H1 (cell line): ENCODE measurements at regions not wholly inside any gene's neighbourhood (a gene's known extent, or its start where the extent isn't known, plus 50 kb on each side); places are given as distances from the start of the nearest gene placed in this dataset.

Source experiments
- CTCF ChIA-PET: fragments of 300-600 bp; sonication (Branson Sonifier 250); formaldehyde crosslinking; loops from one replicate; lab custom pipeline; 2021; ENCODE audit not compliant: partially characterized antibody; lab: Charles Lee
- POLR2A ChIA-PET: fragments of 300-600 bp; sonication (Branson Sonifier 250); formaldehyde crosslinking; loops from one replicate; lab custom pipeline; 2021; ENCODE audit warnings: inconsistent platforms; ENCODE audit not compliant: partially characterized antibody; lab: Charles Lee
- DNase-seq, 2 experiments: peaks; one replicate each; pipeline versions ENCODE4 v3.0.0 to v3.0.0-alpha.2; 2010 to 2022; ENCODE audit warnings: low spot score in 2 of 2, low read depth in 1 of 2, mixed read lengths in 1 of 2
- FAIRE-seq: peaks from 2 replicates; lab custom pipeline; 2011; peaks lifted over from hg19 to GRCh38; lab: Jason Lieb, UNC
- H2AFZ ChIP-seq: 2 replicates; pipeline ENCODE4 v1.8.1; 2012; ENCODE audit warnings: low read length, inconsistent platforms
- H2AK5ac ChIP-seq: 2 replicates; pipeline ENCODE4 v1.6.1; 2013; ENCODE audit warnings: low read depth, low read length
- H2BK120ac ChIP-seq: replicated peaks from 2 replicates; pipeline ENCODE3; 2013; ENCODE audit warnings: low read depth, low read length, inconsistent platforms
- H2BK12ac ChIP-seq: 2 replicates; pipeline ENCODE4 v1.6.1; 2013; ENCODE audit warnings: low read depth, low read length
- H2BK15ac ChIP-seq: 2 replicates; pipeline ENCODE4 v1.6.1; 2013; ENCODE audit warnings: low read length
- H2BK20ac ChIP-seq: 2 replicates; pipeline ENCODE4 v1.6.1; 2013; ENCODE audit warnings: low read length
- H2BK5ac ChIP-seq: 2 replicates; pipeline ENCODE4 v1.6.1; 2013; ENCODE audit warnings: low read depth, low read length
- H3K14ac ChIP-seq: 2 replicates; pipeline ENCODE4 v1.6.1; 2013; ENCODE audit warnings: inconsistent platforms; ENCODE audit not compliant: insufficient read length
- H3K18ac ChIP-seq: 2 replicates; pipeline ENCODE4 v1.6.1; 2013; ENCODE audit warnings: low read length; ENCODE audit errors: extremely low read depth
- H3K23ac ChIP-seq: 2 replicates; pipeline ENCODE4 v1.6.1; 2013; ENCODE audit warnings: inconsistent platforms; ENCODE audit not compliant: insufficient read length
- H3K23me2 ChIP-seq: 2 replicates; pipeline ENCODE4 v1.6.1; 2013; ENCODE audit warnings: low read depth, low read length
- H3K27ac ChIP-seq: 2 replicates; pipeline ENCODE4 v1.6.1; 2011; ENCODE audit warnings: low read depth, low read length, inconsistent platforms
- H3K27me3 ChIP-seq, 4 experiments: replicated peaks in 1 of 4; 1 replicate in 1 of 4; 2 replicates in 3 of 4; pipeline versions ENCODE4 v1.6.1 to v1.8.1; 2011 to 2013; ENCODE audit warnings: low read length in 3 of 4, mild to moderate bottlenecking in 3 of 4, inconsistent platforms in 2 of 4, mixed read lengths in 2 of 4, moderate library complexity in 1 of 4; ENCODE audit not compliant: control insufficient read depth in 3 of 4, insufficient read depth in 3 of 4; ENCODE audit errors: extremely low read depth in 1 of 4
- H3K36me3 ChIP-seq, 4 experiments: 2 replicates each; pipeline versions ENCODE4 v1.6.1 to v1.8.1; 2011 to 2013; ENCODE audit warnings: mild to moderate bottlenecking in 4 of 4, low read length in 3 of 4, moderate library complexity in 2 of 4, control low read depth in 1 of 4, inconsistent platforms in 1 of 4; ENCODE audit not compliant: insufficient read depth in 4 of 4, control insufficient read depth in 2 of 4
- H3K4ac ChIP-seq: replicated peaks from 2 replicates; pipeline ENCODE3; 2013; ENCODE audit warnings: low read length, low read depth, mixed read lengths, inconsistent platforms; ENCODE audit not compliant: insufficient read length
- H3K4me1 ChIP-seq, 4 experiments: replicated peaks in 1 of 4; 1 replicate in 1 of 4; 2 replicates in 3 of 4; pipeline versions ENCODE4 v1.6.1 to v1.8.1; 2011 to 2013; ENCODE audit warnings: low read length in 3 of 4, inconsistent platforms in 2 of 4, mixed read lengths in 1 of 4; ENCODE audit not compliant: insufficient read depth in 4 of 4, control insufficient read depth in 3 of 4
- H3K4me2 ChIP-seq, 2 experiments: 2 replicates each; pipeline versions ENCODE4 v1.6.1 to v1.8.1; 2011 to 2013; ENCODE audit warnings: low read depth in 2 of 2, low read length in 2 of 2, control low read depth in 1 of 2, inconsistent platforms in 1 of 2, mild to moderate bottlenecking in 1 of 2; ENCODE audit not compliant: insufficient read depth in 1 of 2
- H3K4me3 ChIP-seq, 4 experiments: fragments of 200-600, 300-600 bp in 1 of 4; sonication (generic), shearing (Covaris generic), sonication (Bioruptor Twin) in 1 of 4; 2 replicates each; pipeline versions ENCODE4 v1.5.1 to v1.8.1; 2011 to 2016; ENCODE audit warnings: low read length in 4 of 4, low read depth in 3 of 4, control low read depth in 2 of 4, inconsistent platforms in 2 of 4, mild to moderate bottlenecking in 2 of 4, mixed read lengths in 1 of 4, moderate library complexity in 1 of 4; ENCODE audit not compliant: insufficient read depth in 2 of 4; ENCODE audit errors: extremely low read depth in 1 of 4
- H3K56ac ChIP-seq: replicated peaks from 2 replicates; pipeline ENCODE3; 2013; ENCODE audit warnings: low read depth, mild to moderate bottlenecking, mixed read lengths, low read length, inconsistent platforms; ENCODE audit not compliant: insufficient read length
- H3K79me1 ChIP-seq: 2 replicates; pipeline ENCODE4 v1.6.1; 2013; ENCODE audit warnings: low read depth, low read length, control low read depth
- H3K79me2 ChIP-seq, 2 experiments: 2 replicates each; pipeline versions ENCODE4 v1.6.1 to v1.8.1; 2012 to 2013; ENCODE audit warnings: low read length in 2 of 2, mild to moderate bottlenecking in 2 of 2, inconsistent platforms in 1 of 2; ENCODE audit not compliant: insufficient read depth in 2 of 2, control insufficient read depth in 1 of 2
- H3K9ac ChIP-seq, 4 experiments: replicated peaks in 1 of 4; 1 replicate in 1 of 4; 2 replicates in 3 of 4; pipeline versions ENCODE4 v1.6.1 to v1.8.1; 2011 to 2013; ENCODE audit warnings: low read depth in 3 of 4, low read length in 3 of 4, control low read depth in 2 of 4, mild to moderate bottlenecking in 2 of 4, moderate library complexity in 2 of 4, inconsistent platforms in 1 of 4; ENCODE audit errors: extremely low read depth in 1 of 4
- H3K9me3 ChIP-seq, 2 experiments: 2 replicates each; pipeline versions ENCODE4 v1.6.1 to v1.8.1; 2012 to 2013; ENCODE audit warnings: mild to moderate bottlenecking in 2 of 2, moderate library complexity in 2 of 2, control low read depth in 1 of 2, inconsistent platforms in 1 of 2, low read depth in 1 of 2, low read length in 1 of 2, mixed read lengths in 1 of 2; ENCODE audit not compliant: insufficient read depth in 2 of 2
- H4K20me1 ChIP-seq, 2 experiments: replicated peaks in 1 of 2; 2 replicates each; pipeline versions ENCODE3 to v1.8.1; 2011 to 2013; ENCODE audit warnings: inconsistent platforms in 2 of 2, low read length in 2 of 2, mild to moderate bottlenecking in 1 of 2; ENCODE audit not compliant: insufficient read depth in 2 of 2, control insufficient read depth in 1 of 2
- H4K5ac ChIP-seq: 2 replicates; pipeline ENCODE4 v1.6.1; 2013; ENCODE audit warnings: low read length, low read depth, mixed read lengths, inconsistent platforms; ENCODE audit not compliant: insufficient read length
- H4K8ac ChIP-seq: 2 replicates; pipeline ENCODE4 v1.8.0; 2013; ENCODE audit warnings: mild to moderate bottlenecking, moderate library complexity, low read length, inconsistent platforms; ENCODE audit not compliant: insufficient read depth; ENCODE audit errors: extremely low read depth
- H4K91ac ChIP-seq: replicated peaks from 2 replicates; pipeline ENCODE3; 2013; ENCODE audit warnings: low read length, mixed read lengths, inconsistent platforms; ENCODE audit not compliant: insufficient read length
- FOSL1 ChIP-seq: IDR thresholded peaks from 2 replicates; pipeline ENCODE4 v1.6.1; 2011; ENCODE audit warnings: mild to moderate bottlenecking, low read depth, low read length, moderate library complexity; ENCODE audit not compliant: insufficient read depth
- GTF2F1 ChIP-seq: IDR thresholded peaks from 2 replicates; pipeline ENCODE4 v1.6.1; 2012; ENCODE audit warnings: low read depth, low read length, improper control_type of control experiment, borderline replicate concordance
- MAFK ChIP-seq: IDR thresholded peaks from 2 replicates; pipeline ENCODE4 v1.6.1; 2012; ENCODE audit warnings: low read depth, mild to moderate bottlenecking, improper control_type of control experiment, low read length
- POLR2A ChIP-seq, 2 experiments: IDR thresholded peaks; 1 replicate in 1 of 2; 2 replicates in 1 of 2; pipeline ENCODE4 v1.6.1; 2011; ENCODE audit warnings: low read depth in 2 of 2, low read length in 2 of 2, mild to moderate bottlenecking in 2 of 2; ENCODE audit errors: control extremely low read depth in 1 of 2
- WGBS, 2 experiments: shearing (Covaris generic) in 1 of 2; methylation state at CpG; one replicate each; pipeline versions ENCODE4 v1.1.6 to v1.1.7; 2013 to 2015; ENCODE audit warnings: low lambda C conversion rate in 2 of 2, mixed read lengths in 2 of 2, inconsistent platforms in 1 of 2, low coverage in 1 of 2, missing lambda C conversion rate in 1 of 2; ENCODE audit not compliant: insufficient replicate concordance in 2 of 2, insufficient coverage in 1 of 2, insufficient read length in 1 of 2; ENCODE audit errors: extremely low coverage in 1 of 2, missing lambda C conversion rate in 1 of 2; 5-methylcytosine and 5-hydroxymethylcytosine counted together

DNA sequence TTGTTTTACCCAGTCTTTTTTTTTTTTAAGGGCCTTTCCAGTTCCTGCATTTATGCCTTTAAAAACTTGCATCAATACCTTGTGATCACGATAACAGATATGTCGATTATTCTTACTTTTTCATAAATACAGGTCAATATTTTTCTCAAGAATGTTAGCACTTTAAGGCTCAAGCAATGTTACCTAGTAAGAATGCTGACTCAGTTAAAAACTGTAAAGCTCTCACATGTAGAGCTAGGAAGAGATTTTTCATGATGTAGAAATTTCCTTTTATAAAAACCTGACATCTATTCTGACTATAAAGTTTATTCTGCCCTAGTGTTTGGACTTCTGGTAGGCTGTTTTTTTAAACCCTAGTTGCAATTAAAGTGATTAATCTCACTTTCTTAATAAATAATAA lies 684.0 kb downstream of the ZBBX start:
- Histone ChIP-seq H3K23ac (no peak overlapping the region), H3K4me3 (no peak overlapping the region), H3K27me3 (no peaks in the 10 kb centered on the region), H2BK12ac (no peak overlapping the region), H2BK15ac (no peak overlapping the region), H2AK5ac (no peak overlapping the region), H3K14ac (no peak overlapping the region), H3K23me2 (no peaks in the 10 kb centered on the region), H2AFZ (no peak overlapping the region), H3K4ac (no peak overlapping the region), H3K18ac (no peak overlapping the region), H4K5ac (no peak overlapping the region), H2BK20ac (no peak overlapping the region), H4K20me1 (no peaks in the 10 kb centered on the region), H2BK120ac (no peak overlapping the region), H3K4me1 (peaks cover 0 to 3% (median 0%) of the 10 kb centered on the region in 4 experiments; a peak in 1 of 7 replicates), H4K8ac (no peak overlapping the region), H3K36me3 (no peaks in the 10 kb centered on the region), H3K9me3 (no peaks in the 10 kb centered on the region), H3K56ac (no peak overlapping the region), H3K79me1 (no peaks in the 10 kb centered on the region), H3K79me2 (no peaks in the 10 kb centered on the region), H4K91ac (no peak overlapping the region), H2BK5ac (no peak overlapping the region), H3K27ac (no peak overlapping the region), H3K9ac (no peak overlapping the region), H3K4me2 (no peak overlapping the region)
- 91% methylated on average over 2 of the region's 2 CpGs; no CpG with 5 or more reads in 1 of the 2 experiments for WGBS, 2 experiments
- DNase-seq: no peak
- CTCF ChIA-PET: interaction anchor here (0.7 to 1.4 kb wide), 2 partner anchors 10 to 171 kb away, joined by 3 read pairs; no protein-coding TSS in a partner anchor
- peak; percentile 88 for TF ChIP-seq MAFK
- no peak for TF ChIP-seq FOSL1
- TF ChIP-seq GTF2F1: no peak
- TF ChIP-seq POLR2A (IDR thresholded peaks at IDR 0.05; ENCODE audit: control extremely low read depth in 1 of 2, low read depth in 2 of 2, low read length in 2 of 2): no peak
- FAIRE-seq: no peak
- POLR2A ChIA-PET: no interaction called here
